ENCODE measurements at regions not wholly inside any gene's neighbourhood (a gene's known extent, or its start where the extent isn't known, plus 50 kb on each side); places are given as distances from the start of the nearest gene placed in this dataset.

- TF ChIP-seq POLR2A (IDR thresholded peaks at IDR 0.05): no peak
- no peak for TF ChIP-seq CTCF (IDR thresholded peaks at IDR 0.05)
- H3K9me3 ChIP-seq: no peaks in the 10 kb centered on the region
- WGBS, 2 donors: 77 to 78% methylated on average over 9 of the region's 9 CpGs
- no peaks in the 10 kb centered on the region for H3K27me3 ChIP-seq
- no peak overlapping the region for H3K27ac ChIP-seq
- H3K4me3 ChIP-seq: no peak overlapping the region
- H3K4me1 ChIP-seq: no peaks in the 10 kb centered on the region
- intact Hi-C loops (cut with DNase I; ENCODE audit: low total_unique reads): no loop called here
- no peaks in the 10 kb centered on the region for H3K36me3 ChIP-seq (ENCODE audit: low read depth, missing control alignments)
- DNase-seq: no peak
These were observed 631.9 kb downstream of the SLCO4C1 start for GRCh38 chr5:101664071-101664791.

- 86 to 88% methylated on average over 2 of the region's 2 CpGs for WGBS, 2 donors
- intact Hi-C loops (cut with DNase I; ENCODE audit: low total_unique reads): no loop called here
- no peak for TF ChIP-seq POLR2A (IDR thresholded peaks at IDR 0.05)
- no peak for TF ChIP-seq CTCF (IDR thresholded peaks at IDR 0.05)
- H3K9me3 ChIP-seq: no peaks in the 10 kb centered on the region
- H3K4me3 ChIP-seq: no peak overlapping the region
- no peak overlapping the region for H3K27ac ChIP-seq
- no peaks in the 10 kb centered on the region for H3K36me3 ChIP-seq (ENCODE audit: low read depth, missing control alignments)
- no peaks in the 10 kb centered on the region for H3K27me3 ChIP-seq
- no peaks in the 10 kb centered on the region for H3K4me1 ChIP-seq
- DNase-seq: no peak
These were observed 632.5 kb downstream of the SLCO4C1 start for GRCh38 chr5:101663543-101663942.

GRCh38 chr5:101662263-101662662 lies 633.8 kb downstream of the SLCO4C1 start:
- Histone ChIP-seq H3K4me1 (no peaks in the 10 kb centered on the region), H3K27ac (no peak overlapping the region), H3K36me3 (ENCODE audit: low read depth, missing control alignments) (no peaks in the 10 kb centered on the region), H3K27me3 (no peaks in the 10 kb centered on the region), H3K9me3 (no peaks in the 10 kb centered on the region), H3K4me3 (no peak overlapping the region)
- intact Hi-C loops (cut with DNase I; ENCODE audit: low total_unique reads): no loop called here
- no peak for DNase-seq
- TF ChIP-seq POLR2A (IDR thresholded peaks at IDR 0.05) (no peak), CTCF (IDR thresholded peaks at IDR 0.05) (no peak)

- Histone ChIP-seq H3K27ac (no peak overlapping the region), H3K4me1 (no peaks in the 10 kb centered on the region), H3K9me3 (no peaks in the 10 kb centered on the region), H3K36me3 (ENCODE audit: low read depth, missing control alignments) (no peaks in the 10 kb centered on the region), H3K27me3 (no peaks in the 10 kb centered on the region), H3K4me3 (no peak overlapping the region)
- 71 to 73% methylated on average over 7 of the region's 7 CpGs for WGBS, 2 donors
- no peak for TF ChIP-seq CTCF (IDR thresholded peaks at IDR 0.05)
- intact Hi-C loops (cut with DNase I; ENCODE audit: low total_unique reads): no loop called here
- no peak for DNase-seq
These were observed 637.7 kb downstream of the SLCO4C1 start for GRCh38 chr5:101658433-101658832.

GRCh38 chr5:101653996-101654395 lies 642.1 kb downstream of the SLCO4C1 start:
- no peaks in the 10 kb centered on the region for H3K4me1 ChIP-seq
- H3K4me3 ChIP-seq: no peak overlapping the region
- no peaks in the 10 kb centered on the region for H3K36me3 ChIP-seq (ENCODE audit: low read depth, missing control alignments)
- no peaks in the 10 kb centered on the region for H3K9me3 ChIP-seq
- intact Hi-C loops (cut with DNase I; ENCODE audit: low total_unique reads): no loop called here
- no peak for TF ChIP-seq POLR2A (IDR thresholded peaks at IDR 0.05)
- TF ChIP-seq CTCF (IDR thresholded peaks at IDR 0.05): no peak
- no peak for DNase-seq
- no peak overlapping the region for H3K27ac ChIP-seq
- WGBS, 2 donors: 82 to 87% methylated on average over 2 of the region's 2 CpGs
- H3K27me3 ChIP-seq: no peaks in the 10 kb centered on the region

All from testis (tissue), 2 donors.